SIG-M5 (cell line): ENCODE measurements at regions not wholly inside any gene's neighbourhood (a gene's known extent, or its start where the extent isn't known, plus 50 kb on each side); places are given as distances from the start of the nearest gene placed in this dataset.
"Not testable (repeated sequence)": the region's sequence is repeated elsewhere in the genome, so short reads cannot be mapped to it uniquely, and the experiment has no call there.

ENCODE experiments used
- DNase-seq: peaks from one replicate; lab custom pipeline; 2025; lab: John Stamatoyannopoulos, UW

DNA sequence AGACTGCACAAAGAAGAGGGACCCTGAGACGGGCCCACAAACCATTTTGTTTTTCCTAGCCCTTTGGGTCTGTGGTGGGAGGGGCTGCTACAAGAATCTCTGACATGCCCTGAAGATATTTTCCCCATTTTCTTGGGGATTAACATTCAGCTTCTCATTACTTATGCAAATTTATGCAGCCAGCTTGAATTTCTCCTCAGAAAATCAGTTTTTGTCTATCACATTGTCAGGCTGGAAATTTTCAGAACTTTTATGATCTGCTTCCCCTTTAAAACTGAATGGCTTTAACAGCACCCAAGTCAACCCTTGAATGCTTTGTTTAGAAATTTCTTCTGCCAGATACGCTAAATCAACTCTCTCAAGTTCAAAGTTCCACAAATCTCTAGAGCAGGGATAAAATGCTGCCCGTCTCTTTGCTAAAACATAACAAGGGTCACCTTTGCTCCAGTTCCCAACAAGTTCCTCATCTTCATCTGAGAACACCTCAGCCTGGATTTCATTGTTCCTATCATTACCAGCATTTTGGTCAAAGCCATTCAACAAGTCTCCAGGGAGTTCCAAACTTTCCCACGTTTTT is 560.0 kb upstream of the KCND2 start:
- no peak for DNase-seq

DNA sequence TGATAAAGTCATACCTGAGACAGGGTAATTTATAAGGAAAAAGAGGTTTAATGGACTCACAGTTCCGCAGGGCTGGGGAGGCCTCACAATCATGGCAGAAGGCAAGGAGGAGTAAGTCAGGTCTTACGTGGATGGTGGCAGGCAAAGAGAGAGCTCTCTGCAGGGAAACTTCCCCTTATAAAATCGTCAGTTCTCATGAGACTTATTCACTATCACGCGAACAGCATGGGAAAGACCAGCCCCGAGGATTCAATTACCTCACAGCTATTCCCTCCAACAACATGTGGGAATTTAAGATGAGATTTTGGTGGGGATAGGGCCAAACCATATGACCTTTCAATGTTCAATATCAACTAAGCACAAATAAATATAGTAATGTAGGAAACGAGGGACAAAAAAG is 559.4 kb upstream of the KCND2 start:
- no peak for DNase-seq

DNA sequence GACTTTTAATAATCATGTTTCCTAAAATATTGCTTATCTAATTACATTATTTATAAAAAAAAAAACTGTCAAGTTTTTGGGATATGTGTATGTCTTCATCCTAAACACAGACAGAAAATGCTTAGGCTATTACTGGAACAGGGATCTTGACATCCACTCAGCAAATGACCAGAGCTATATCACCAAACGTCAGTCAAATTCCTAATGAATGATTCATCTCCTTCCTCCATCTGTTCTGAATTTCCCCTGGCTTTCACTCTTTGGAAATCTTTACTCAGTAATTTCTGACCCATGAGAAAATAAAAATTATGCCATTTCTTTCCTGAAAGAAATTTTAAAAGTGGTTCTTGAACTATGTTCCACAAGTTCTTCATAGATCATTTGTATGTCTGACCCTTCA is 552.4 kb upstream of the KCND2 start:
- DNase-seq, result no peak

DNA sequence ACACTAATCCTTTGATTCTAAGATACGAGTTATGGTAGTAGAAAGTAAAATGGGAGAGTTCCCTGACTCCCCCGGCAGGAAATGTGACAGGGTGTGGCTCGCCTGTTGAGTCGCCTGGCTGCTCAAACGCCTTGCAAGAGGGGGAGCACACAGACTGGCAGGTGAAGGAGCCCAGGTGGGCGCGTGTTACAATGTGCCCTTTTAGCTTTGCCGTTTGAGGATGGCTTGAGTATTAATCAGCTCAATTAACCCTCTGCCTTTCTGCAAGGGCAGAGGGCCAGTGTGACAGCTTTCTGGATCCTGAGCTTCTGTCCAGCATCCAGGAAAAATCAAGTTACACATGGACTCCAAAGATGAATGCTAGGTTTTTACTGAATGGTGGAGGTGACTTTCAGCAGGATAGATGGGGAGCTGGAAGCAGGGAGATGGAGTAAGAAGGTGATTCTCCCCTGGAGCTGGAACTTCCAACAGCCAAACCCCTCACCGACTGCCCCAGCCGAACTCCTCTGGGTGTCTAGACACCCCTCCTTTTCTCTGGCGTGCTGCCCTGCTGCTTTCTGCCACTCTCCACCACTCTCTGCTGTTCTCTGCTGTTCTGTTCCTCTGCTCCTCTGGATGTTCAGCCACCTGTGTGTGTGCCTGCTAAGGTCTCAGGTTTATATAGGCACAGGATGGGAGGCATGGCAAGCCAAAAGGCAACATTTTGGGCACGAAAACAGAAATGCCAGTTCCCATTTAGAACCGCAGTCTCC is 548.8 kb upstream of the KCND2 start:
- DNase-seq, result no peak

DNA sequence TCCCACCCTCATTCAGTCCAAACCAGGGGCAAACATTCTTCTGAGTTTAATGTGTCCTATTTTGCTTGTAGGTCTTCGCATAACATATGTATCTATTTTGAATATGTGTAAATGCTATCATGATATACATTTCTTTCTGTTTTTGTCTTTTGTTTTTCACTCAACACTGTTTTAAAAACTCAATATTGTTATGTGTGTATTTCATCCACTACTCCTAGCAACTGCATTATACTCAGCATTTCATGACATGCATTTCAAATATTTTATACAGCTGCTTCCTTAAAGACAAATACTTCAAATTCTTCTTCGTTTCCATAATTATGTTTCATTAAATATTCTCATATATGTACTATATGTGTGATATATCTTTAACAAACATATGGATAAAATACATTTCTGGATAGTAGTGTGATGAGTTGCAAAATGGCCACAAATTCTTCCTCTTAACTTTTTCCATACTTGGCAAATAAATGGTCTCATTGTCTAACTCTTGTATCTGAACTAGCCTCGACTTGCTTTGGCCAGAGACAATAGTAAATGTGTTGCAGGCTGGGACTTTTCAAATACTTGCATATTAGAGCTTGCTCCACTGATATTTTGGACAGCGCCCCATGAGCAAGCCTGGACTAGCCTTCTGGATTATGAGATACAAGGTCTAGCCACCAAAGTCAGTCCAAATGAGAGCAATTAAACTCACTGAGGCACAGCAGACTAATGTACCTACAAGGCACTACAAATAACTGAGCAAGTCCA is 539.7 kb upstream of the KCND2 start:
- no peak for DNase-seq

DNA sequence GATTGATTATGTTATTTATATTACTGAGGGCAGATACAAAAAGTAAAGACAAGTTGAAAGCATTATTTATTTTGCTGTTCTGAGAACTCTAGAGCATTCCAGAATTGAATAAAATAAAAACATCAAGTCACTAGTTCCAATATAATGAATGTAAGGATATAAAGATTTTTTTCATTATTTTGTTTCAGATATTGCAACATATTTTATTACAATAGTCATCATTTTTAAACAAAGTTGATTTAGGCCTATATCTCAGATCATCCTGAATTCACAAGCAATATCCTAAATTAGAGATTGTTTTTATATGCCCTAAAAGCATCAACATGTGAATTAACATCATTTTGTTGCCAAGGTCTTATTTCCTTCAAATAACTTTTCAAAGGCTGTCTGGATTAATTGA is 535.6 kb upstream of the KCND2 start:
- no peak for DNase-seq

DNA sequence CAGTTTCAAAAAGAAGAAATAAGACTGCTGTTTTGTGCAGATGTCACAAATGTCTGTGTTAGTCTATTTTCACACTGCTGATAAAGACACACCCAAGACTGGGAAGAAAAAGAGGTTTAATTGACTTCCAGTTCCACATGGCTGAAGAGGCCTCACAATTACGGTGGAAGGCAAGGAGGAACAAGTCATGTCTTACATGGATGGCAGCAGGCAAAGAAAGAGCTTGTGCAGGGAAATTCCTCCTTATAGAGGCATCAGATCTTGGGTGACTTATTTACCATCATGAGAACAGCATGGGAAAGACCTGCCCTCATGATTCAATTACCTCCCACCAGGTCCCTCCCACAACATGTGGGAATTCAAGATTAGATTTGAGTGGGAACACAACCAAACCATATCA is 527.7 kb upstream of the KCND2 start:
- not testable (repeated sequence) for DNase-seq

DNA sequence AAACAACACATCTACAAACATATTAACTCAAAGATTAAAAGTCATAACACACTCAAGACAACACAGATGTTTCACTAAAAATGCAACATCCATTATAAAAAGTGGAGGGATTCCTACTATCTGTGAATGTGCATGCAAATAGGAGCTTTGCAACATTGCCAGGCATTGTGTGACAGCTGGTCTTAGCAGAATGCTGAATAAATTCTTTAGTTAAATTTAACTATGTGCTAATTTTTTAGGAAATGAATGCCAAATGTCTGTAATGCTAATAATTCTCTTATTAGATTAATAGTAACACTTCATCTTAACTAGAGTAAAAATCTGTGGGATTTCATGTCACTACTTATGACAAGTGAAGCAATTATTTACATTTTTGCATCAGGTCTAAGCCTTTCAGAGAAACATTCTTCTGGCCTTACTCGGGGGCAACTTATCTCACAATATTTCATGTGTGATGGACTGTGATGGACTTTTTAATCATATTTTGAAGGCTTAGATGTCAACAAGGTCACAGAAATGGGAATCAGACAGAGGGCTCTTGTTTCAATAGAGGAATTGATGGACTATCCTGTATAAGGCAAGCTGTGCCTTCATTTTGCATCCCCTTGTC is 524.6 kb upstream of the KCND2 start:
- DNase-seq, result no peak

DNA sequence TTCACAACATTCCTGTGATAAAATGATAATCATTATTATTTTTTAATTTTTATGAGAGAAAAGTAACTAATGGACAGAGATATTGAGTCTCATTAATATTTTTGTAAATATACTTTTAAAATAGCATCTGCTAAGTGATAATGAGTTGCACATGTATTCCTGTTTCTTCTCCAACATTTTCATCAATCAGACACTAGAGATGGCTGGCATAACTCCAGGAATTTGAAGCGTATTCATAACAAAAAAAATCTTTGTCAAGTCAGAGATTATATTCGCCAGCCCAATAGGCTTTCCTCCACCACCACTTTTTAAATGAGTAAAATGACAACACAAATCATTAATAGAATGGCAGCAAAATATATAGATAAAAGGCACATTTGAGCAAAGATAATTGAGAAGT is 524.0 kb upstream of the KCND2 start:
- no peak for DNase-seq

DNA sequence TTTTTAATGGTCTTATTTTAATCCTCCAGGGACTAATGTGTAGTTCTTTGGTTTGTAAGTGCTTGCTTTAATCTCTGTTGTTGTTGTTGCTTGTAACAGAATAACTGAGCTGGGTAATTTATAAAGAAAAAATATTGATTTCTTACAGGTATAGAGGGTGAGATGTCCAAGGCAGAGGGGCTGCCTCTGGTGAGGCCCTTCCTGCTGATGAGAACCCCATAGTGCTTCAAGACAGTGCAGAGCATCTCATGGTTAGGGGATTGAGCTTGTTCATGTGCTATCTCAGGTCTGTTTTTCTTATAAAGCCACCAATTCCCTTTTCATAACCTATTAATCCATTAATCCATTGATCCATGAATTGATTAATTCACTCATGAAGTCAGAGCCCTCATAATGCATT is 516.3 kb upstream of the KCND2 start:
- DNase-seq, result no peak

DNA sequence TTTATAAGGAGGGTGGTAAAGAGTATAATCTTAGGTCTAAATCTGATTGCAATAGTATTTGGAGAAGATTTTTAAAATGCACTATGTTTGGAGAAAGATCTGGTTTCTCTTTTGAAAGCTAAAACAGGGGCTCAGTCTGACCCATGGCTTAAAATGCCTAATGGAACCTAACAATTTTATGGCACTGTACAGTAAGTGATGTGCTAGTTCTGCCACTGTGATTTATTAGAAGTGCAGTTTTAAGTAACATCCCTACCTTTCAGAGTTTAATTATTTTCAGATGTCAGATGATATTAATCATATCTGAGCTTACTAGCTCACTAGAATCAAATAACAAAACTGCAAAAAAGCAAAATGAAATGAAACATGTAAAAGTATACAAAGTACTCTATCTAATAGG is 514.7 kb upstream of the KCND2 start:
- DNase-seq, result no peak

DNA sequence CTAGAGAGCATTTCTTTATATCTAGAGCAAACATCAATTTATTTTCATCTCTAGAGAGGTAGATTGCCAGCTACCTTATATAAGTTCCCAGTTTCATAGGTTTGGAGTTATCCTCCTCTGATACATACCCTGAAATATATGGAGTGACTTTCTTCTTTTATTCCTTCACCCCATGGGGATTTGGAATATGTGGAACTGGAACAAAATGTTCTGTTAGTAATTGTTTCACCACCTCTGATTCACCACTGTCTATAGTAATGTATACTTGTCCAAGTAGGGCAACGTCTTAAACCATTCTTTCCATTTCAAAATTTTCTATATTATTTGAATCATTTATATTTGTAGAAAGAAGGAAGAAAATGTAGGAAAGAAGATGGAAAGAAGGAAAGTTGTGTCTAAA is 511.2 kb upstream of the KCND2 start:
- DNase-seq, result no peak

DNA sequence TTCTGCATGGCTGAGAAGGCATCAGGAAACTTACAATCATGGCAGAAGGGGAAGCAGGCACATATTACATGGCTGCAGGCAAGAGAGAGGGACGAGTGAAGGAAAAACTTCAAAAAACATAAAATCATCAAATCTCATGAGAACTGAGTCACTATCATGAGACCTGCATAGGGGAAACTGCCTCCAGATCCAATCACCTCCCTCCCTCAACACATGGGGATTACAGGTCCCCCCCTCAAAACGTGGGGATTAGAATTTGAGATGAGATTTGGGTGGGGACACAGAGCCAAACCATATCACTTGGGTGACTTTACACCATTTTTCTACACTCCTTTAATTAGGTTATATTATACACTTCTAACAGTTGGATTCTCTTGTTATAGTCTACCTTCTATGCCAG is 490.7 kb upstream of the KCND2 start:
- no peak for DNase-seq

DNA sequence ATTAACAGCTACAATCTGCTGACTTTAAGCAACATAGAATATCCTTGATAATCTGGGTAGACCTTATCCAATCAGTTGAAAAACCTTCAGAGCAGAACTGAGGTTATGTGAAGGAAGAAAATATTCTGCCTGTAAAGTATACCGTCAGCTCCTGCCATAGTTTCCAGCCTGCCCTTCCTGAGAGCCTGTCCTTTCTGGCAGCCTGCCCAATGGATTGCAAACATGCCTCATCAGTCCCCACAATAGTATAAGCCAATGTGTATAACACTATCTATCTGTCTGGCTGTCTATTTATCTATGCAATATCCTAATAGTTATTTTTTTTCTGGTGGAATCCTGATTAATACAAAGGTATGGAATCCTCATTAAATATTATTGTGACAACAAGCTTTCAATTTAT is 489.2 kb upstream of the KCND2 start:
- no peak for DNase-seq

DNA sequence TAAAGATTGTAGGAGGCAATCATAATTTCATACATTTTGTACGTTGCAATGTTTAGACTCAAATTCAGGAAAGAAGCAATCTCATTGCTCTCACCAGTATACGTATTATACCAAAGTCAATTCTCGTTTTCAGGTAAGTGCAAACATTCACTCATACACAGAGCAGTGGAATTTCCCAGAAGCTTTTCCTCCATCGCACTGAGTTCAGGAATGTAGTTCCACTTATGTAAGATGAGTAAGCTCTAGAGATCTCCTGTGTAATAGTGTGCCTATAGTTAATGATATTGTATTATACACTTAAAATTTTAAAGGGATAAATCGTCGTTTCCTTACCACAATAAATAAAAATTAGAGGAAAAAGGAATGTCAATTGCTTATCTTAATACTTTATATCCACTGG is 470.8 kb upstream of the KCND2 start:
- no peak for DNase-seq

DNA sequence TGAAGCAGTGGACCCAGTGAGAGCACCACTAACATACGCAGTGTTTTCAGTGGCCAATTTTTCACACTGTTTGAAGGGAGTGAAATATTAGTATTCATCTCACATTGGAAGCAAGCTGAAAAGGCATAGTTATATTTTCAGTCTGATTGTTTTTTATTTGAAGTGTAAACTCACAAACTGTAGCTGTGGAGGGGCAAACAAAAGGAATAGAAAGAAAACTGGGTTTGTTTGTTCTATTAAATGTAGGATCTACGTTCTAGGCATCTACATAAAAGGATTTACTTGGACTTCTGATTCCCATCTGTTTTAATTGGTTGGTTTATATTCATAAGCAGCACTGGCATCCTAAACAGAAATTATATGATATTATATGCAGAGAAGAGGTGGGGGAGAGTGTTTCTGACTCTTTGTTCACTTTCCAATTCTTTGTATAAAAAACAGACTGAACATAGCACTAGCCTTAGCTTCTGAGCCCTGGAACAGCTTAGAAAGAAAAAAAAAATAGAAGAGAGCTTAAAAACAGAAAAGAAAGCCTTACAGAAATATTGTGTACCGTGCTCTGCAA is 447.8 kb upstream of the KCND2 start:
- no peak for DNase-seq

DNA sequence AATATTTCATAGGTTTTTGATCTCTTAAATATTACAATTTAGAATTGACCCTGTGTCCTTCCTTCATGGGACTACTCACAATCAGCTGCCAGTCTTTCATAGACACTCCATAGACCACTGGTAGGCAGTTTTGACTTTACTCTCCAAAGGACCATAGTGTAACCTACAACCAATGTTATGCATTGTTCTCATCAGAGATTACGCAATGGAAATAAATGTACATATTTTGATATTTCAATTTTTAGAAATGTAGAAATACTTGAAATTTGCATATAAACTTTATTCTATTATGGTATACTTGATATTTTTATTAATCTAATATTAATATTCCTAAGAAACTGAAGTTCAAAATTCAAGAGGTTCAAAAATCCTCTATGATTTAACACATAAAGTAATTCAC is 446.4 kb upstream of the KCND2 start:
- no peak for DNase-seq

DNA sequence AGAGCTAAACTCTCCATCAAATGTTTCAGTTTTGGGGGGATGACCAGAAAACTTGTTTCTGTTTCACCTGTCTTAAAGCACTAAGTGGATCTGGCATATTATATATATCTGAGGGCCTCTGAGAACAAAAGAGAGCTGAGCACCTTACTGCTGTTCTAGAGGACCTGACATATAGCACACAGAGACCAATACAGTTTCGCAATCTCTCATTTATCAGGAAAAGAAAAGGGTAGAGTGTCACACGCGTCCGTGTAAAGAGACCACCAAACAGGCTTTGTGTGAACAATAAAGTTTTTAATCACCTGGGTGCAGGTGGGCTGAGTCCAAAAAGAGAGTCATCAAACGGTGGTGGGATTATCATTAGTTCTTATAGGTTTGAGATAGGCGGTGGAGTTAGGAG is 434.5 kb upstream of the KCND2 start:
- DNase-seq, result no peak

DNA sequence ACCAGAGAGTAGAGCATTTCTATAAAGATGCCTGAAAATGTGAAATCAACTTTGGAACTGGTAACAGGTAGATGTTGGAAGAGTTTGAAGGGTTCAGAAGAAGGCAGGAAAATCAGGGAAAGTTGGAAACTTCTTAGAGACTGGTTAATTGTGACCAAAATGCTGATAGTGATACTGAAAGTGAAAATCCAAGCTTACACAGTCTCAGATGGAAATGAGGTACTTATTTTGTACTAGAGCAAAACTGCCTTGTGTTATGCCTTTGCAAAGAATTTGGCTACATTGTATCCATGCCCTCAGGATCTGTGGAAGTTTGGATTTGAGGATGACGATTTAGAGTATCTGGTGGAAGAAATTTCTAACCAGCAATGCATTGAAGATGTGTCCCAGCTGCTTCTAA is 430.6 kb upstream of the KCND2 start:
- DNase-seq, result no peak

DNA sequence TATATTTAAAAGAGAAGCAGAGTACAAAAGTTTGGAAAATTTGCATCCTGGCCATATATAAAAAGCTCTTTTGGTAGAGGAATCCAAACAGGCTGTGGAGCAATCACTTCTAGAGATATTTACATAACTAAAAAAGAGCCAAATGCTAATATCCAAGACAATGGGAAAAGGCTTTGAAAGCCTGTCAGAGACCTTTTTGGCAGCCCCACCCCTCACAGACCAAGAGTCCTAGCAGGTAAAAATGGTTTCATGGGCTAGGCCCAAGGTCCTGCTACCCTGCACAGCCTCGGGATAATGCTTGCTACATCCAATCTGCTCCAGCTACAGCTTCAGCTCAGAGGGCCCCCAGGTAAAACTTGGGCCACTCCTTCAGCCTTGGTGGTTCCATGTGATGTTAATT is 430.2 kb upstream of the KCND2 start:
- DNase-seq, result no peak

DNA sequence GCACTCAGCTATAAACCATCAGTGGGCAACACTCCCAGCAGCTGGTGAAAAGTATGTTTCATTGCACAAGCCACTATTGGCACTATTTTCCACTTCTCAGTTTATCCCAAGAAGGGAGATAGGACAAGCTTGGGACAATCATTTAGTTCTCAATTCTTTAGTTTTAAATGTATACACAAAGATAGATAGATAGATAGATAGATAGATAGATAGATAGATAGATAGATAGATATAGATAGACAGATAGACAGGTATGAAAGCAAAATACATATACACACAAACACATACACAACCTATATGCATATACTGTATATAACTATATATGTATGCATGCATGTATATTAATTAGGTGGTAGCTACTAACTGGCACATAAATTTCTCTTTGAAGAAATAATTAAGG is 411.6 kb upstream of the KCND2 start:
- no peak for DNase-seq

DNA sequence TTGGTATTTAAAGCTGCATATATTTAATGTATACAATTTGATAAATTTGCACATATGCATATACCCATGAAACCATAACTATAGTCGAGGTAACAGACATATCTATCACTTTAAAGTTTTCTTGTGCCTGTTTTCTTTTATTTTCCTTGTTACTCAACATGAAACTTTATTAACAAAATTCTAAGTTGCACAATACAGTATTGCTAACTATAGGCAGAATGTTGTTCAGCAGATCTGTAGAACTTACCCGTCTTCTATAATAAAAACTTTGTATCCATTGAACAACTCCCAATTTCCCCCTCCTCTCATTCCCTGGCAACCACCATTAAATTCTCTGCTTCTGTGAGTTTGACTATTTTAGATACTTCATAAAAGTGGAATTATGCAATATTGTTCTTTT is 404.6 kb upstream of the KCND2 start:
- no peak for DNase-seq

DNA sequence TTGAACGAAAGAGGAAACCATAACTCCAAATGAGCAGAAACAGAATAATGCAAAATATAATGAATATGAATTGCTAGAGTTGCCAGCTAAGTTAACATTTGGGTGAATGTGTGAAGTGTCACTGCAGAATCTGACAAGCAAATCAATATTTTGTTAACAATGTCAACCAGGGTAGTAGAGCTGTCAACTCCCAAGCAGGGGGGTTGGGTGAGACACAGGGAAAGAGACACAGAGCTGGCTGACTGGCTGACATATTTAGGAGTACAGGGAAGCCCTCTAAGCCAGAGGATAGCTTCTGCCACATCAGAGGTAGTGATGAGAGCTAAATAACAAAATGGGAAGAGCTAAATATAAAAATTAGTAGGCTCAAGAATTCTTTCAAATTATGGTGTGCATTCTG is 393.1 kb upstream of the KCND2 start:
- no peak for DNase-seq
